ENCODE measurements at regions not wholly inside any gene's neighbourhood (a gene's known extent, or its start where the extent isn't known, plus 50 kb on each side); places are given as distances from the start of the nearest gene placed in this dataset.
"Not testable (repeated sequence)": the region's sequence is repeated elsewhere in the genome, so short reads cannot be mapped to it uniquely, and the experiment has no call there.

DNA sequence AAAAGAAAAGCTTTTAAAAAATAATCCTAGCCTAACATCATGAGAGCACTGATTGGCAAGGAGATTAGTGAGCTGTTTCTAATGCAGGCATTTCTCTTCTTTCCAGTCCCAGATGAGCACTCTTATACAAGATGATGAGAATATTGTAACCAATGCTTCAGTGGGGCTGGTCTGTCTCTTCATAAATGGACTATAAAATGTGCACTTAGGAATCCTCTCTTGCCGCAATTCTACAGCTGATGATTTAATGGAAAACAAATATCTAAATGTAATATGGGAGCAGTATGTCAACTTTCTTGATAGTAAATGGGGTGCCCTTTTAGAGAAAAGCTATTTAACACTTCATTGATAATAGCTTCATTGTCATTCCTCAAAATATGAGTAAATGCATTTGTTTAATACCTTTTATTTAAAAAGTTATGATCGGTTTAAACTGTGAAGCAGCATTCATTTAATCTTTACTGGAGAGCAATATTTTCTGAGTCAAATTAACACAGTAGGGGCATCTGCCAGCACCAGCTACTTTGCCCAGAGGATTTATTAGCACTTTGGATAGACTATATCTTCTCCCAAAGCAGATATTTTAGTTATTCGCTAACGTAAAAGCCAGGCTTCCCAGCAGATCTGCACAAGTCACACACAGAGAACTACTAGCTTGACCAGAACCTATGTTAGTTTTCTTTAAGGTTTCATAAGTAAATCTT lies 985.9 kb downstream of the DIPK2A start:
- no peak for DNase-seq (ENCODE audit: low read depth)
- Histone ChIP-seq H3K4me3 (ENCODE audit: low read length) (no peak overlapping the region), H3K27me3 (replicated peaks; ENCODE audit: control insufficient read depth, insufficient read depth, low read length) (no peaks in the 10 kb centered on the region), H3K9ac (ENCODE audit: low read length) (no peak overlapping the region), H3K4me1 (ENCODE audit: control insufficient read depth, insufficient read depth, low read length) (no peaks in the 10 kb centered on the region), H3K9me3 (ENCODE audit: control insufficient read depth, low read length) (no peaks in the 10 kb centered on the region), H3K36me3 (ENCODE audit: control insufficient read depth, insufficient read depth, low read length, severe bottlenecking) (no peaks in the 10 kb centered on the region)

DNA sequence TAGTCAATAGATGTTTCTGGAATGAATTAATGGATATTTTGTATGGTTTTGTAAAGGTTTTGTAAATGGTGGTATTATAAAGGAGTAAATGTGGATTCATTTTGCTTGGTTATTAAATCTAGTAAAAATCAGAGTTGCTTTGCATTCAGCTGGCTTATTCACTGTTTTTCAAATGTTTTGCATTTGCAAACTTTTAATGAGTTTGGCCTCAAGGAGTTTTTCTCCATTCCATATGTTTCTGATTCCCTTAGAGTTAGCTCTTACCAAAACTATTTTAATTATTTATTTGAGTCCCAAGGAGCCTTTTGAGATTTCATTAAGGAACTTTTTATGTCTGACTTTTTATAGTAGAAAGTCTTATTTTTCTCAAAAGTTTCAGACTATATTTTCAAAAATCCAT lies 992.2 kb downstream of the DIPK2A start:
- H3K9ac ChIP-seq (ENCODE audit: low read length) = no peak overlapping the region
- H3K9me3 ChIP-seq (ENCODE audit: control insufficient read depth, low read length) = no peaks in the 10 kb centered on the region
- H3K4me3 ChIP-seq (ENCODE audit: low read length) = no peak overlapping the region
- H3K36me3 ChIP-seq (ENCODE audit: control insufficient read depth, insufficient read depth, low read length, severe bottlenecking) = no peaks in the 10 kb centered on the region
- H3K4me1 ChIP-seq (ENCODE audit: control insufficient read depth, insufficient read depth, low read length) = no peaks in the 10 kb centered on the region
- DNase-seq (ENCODE audit: low read depth) = peak; percentile 76
- H3K27me3 ChIP-seq (replicated peaks; ENCODE audit: control insufficient read depth, insufficient read depth, low read length) = no peaks in the 10 kb centered on the region

DNA sequence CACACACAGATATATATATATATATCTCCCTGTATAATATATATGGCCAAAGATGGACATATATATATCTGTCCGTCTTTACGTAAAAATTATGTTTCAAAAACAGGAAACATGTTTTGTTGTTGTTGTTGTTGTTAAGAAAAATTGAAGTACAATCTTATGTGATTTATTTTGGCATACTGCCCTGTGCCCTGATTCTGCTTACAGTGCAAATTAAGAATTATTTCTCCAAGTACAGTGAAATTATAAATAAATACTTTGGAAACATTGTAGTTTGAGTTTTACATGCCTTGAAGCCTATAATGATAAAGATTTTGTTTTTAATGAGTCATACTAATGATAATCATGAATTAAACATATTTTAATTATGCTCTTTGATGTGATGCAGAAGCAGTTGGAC lies 994.9 kb downstream of the DIPK2A start:
- H3K9me3 ChIP-seq (ENCODE audit: control insufficient read depth, low read length) = no peaks in the 10 kb centered on the region
- no peaks in the 10 kb centered on the region for H3K4me1 ChIP-seq (ENCODE audit: control insufficient read depth, insufficient read depth, low read length)
- no peak overlapping the region for H3K4me3 ChIP-seq (ENCODE audit: low read length)
- no peak for DNase-seq (ENCODE audit: low read depth)
- no peaks in the 10 kb centered on the region for H3K36me3 ChIP-seq (ENCODE audit: control insufficient read depth, insufficient read depth, low read length, severe bottlenecking)
- H3K27me3 ChIP-seq (replicated peaks; ENCODE audit: control insufficient read depth, insufficient read depth, low read length) = no peaks in the 10 kb centered on the region
- no peak overlapping the region for H3K9ac ChIP-seq (ENCODE audit: low read length)

DNA sequence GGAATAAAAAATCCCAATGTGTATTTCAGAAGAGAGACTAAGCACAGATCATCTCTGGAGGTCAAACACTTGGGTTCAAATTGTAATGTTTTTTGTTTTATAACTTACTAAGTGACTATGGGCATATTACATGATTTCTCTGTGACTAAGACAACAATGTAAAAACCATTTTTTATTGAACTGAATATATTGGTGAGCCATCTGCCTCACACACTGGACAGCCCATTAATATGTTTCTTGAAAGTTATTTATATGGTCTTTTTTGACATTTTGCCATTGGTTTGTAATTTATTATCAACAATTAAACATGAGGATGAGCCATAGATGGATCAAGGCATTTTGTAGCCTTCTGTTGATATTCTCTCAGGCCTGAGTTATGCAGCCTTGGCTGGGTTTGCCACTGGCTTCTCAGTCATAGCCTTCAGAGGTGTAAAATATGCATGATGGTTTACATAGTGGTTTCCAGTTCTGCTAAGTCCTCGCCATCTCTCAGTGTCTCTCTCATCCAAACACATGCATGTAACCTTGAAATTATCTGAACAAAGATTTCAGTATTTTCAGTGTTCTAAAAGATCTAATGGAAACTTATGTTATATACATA lies 997.2 kb downstream of the DIPK2A start:
- H3K4me3 ChIP-seq (ENCODE audit: low read length) = no peak overlapping the region
- no peak for DNase-seq (ENCODE audit: low read depth)
- H3K27me3 ChIP-seq (replicated peaks; ENCODE audit: control insufficient read depth, insufficient read depth, low read length) = no peaks in the 10 kb centered on the region
- H3K4me1 ChIP-seq (ENCODE audit: control insufficient read depth, insufficient read depth, low read length) = no peaks in the 10 kb centered on the region
- no peaks in the 10 kb centered on the region for H3K36me3 ChIP-seq (ENCODE audit: control insufficient read depth, insufficient read depth, low read length, severe bottlenecking)
- no peaks in the 10 kb centered on the region for H3K9me3 ChIP-seq (ENCODE audit: control insufficient read depth, low read length)
- no peak overlapping the region for H3K9ac ChIP-seq (ENCODE audit: low read length)

DNA sequence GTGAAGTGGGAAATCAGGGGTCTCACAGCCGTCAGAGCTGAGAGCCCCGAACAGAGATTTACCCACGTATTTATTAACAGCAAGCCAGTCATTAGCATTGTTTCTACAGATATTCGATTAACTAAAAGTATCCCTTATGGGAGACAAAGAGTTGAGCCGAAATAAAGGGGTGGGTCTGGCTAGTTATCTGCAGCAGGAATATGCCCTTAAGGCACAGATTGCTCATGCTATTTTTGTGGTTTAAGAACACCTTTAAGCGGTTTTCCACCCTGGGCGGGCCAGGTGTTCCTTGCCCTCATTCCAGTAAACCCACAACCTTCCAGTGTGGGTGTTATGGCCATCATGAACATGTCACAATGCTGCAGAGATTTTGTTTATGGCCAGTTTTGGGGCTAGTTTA lies 1012.9 kb downstream of the DIPK2A start:
- DNase-seq (ENCODE audit: low read depth); H3K4me3 ChIP-seq (ENCODE audit: low read length); H3K4me1 ChIP-seq (ENCODE audit: control insufficient read depth, insufficient read depth, low read length); H3K36me3 ChIP-seq (ENCODE audit: control insufficient read depth, insufficient read depth, low read length, severe bottlenecking); H3K9ac ChIP-seq (ENCODE audit: low read length); H3K9me3 ChIP-seq (ENCODE audit: control insufficient read depth, low read length); H3K27me3 ChIP-seq (replicated peaks; ENCODE audit: control insufficient read depth, insufficient read depth, low read length): not testable (repeated sequence)

DNA sequence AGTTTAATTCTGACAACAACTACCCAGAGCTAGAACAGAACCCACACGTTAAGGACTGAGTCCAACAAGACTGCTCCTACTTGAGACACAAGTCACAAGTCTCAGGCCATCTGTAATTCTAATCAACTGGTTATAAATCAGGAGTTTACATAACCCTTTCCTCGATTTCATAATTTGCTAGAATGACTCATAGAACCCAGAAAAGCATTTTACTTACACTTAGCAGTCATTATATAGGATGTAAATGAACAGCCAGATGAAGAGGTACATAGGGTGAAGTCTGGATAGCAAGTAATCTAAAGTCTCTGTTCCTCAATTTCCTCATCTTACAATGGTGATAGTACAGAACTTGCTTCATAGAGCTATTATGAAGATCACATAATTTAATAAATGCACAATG lies 1018.2 kb downstream of the DIPK2A start:
- no peaks in the 10 kb centered on the region for H3K36me3 ChIP-seq (ENCODE audit: control insufficient read depth, insufficient read depth, low read length, severe bottlenecking)
- no peaks in the 10 kb centered on the region for H3K4me1 ChIP-seq (ENCODE audit: control insufficient read depth, insufficient read depth, low read length)
- no peak overlapping the region for H3K9ac ChIP-seq (ENCODE audit: low read length)
- H3K27me3 ChIP-seq (replicated peaks; ENCODE audit: control insufficient read depth, insufficient read depth, low read length) = no peaks in the 10 kb centered on the region
- H3K9me3 ChIP-seq (ENCODE audit: control insufficient read depth, low read length) = no peaks in the 10 kb centered on the region
- DNase-seq (ENCODE audit: low read depth) = peak; percentile 47
- no peak overlapping the region for H3K4me3 ChIP-seq (ENCODE audit: low read length)

DNA sequence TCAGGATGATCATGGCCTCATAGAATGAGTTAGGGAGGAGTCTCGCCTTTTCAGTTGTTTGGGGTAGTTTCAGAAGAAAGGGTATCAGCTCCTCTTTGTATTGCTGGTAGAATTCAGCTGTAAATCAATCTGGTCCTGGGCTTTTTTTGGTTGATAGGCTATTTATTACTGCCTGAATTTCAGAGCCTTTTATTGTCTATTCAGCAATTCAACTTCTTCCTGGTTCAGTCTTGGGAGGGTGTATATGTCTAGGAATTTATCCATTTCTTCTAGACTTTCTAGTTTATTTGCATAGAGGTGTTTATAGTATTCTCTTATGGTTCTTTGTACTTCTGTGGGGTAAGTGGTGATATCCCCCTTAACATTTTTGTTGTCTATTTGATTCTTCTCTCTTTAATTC lies 1024.2 kb downstream of the DIPK2A start:
- no peak overlapping the region for H3K9ac ChIP-seq (ENCODE audit: low read length)
- no peaks in the 10 kb centered on the region for H3K27me3 ChIP-seq (replicated peaks; ENCODE audit: control insufficient read depth, insufficient read depth, low read length)
- DNase-seq (ENCODE audit: low read depth) = no peak
- H3K4me3 ChIP-seq (ENCODE audit: low read length) = no peak overlapping the region
- H3K4me1 ChIP-seq (ENCODE audit: control insufficient read depth, insufficient read depth, low read length) = no peaks in the 10 kb centered on the region
- no peaks in the 10 kb centered on the region for H3K36me3 ChIP-seq (ENCODE audit: control insufficient read depth, insufficient read depth, low read length, severe bottlenecking)
- peaks cover under 1% of the 10 kb centered on the region for H3K9me3 ChIP-seq (ENCODE audit: control insufficient read depth, low read length)

DNA sequence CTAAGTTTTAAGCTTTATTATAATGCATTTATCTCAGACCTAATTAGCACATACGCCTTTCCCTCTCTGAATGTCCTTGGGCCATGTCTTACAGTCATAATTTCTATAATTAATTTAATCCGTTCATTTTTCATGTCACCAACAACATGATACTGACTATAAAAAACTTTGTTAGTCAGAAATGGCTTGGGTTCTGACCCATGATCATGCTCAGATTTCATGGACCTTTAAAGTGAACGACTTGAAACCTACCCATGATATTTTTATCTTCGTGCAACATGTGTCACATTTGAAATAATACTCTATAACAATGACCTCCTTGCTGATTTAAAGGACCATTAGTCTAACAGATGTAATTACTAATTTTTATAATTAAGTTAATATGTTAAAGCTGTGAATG lies 1033.8 kb downstream of the DIPK2A start:
- Histone ChIP-seq H3K4me1 (ENCODE audit: control insufficient read depth, insufficient read depth, low read length) (no peaks in the 10 kb centered on the region), H3K9me3 (ENCODE audit: control insufficient read depth, low read length) (peaks cover 15% of the 10 kb centered on the region), H3K36me3 (ENCODE audit: control insufficient read depth, insufficient read depth, low read length, severe bottlenecking) (no peaks in the 10 kb centered on the region), H3K27me3 (replicated peaks; ENCODE audit: control insufficient read depth, insufficient read depth, low read length) (no peaks in the 10 kb centered on the region), H3K4me3 (ENCODE audit: low read length) (no peak overlapping the region), H3K9ac (ENCODE audit: low read length) (no peak overlapping the region)
- no peak for DNase-seq (ENCODE audit: low read depth)

DNA sequence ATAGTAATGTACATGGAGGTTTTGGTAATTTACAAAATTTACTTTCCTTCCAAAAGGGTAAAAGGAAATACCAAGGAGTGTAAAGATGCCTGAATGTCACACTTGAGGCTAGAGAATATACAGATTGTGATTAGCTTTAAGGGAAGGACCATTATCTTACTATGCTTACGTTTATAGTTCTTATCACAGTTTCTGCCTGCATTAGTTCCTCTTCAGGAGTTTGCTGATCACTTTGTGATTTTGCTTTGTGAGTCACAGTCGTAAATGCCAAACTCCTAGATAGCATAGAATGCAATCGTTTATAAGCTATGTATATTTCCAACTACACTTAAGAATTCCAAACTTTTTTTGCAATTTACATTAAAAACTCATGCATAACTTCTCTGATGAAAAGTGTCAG lies 1034.6 kb downstream of the DIPK2A start:
- Histone ChIP-seq H3K9me3 (ENCODE audit: control insufficient read depth, low read length) (peaks cover 10% of the 10 kb centered on the region), H3K4me3 (ENCODE audit: low read length) (no peak overlapping the region), H3K27me3 (replicated peaks; ENCODE audit: control insufficient read depth, insufficient read depth, low read length) (no peaks in the 10 kb centered on the region), H3K9ac (ENCODE audit: low read length) (no peak overlapping the region), H3K4me1 (ENCODE audit: control insufficient read depth, insufficient read depth, low read length) (no peaks in the 10 kb centered on the region), H3K36me3 (ENCODE audit: control insufficient read depth, insufficient read depth, low read length, severe bottlenecking) (no peaks in the 10 kb centered on the region)
- DNase-seq (ENCODE audit: low read depth) = no peak

DNA sequence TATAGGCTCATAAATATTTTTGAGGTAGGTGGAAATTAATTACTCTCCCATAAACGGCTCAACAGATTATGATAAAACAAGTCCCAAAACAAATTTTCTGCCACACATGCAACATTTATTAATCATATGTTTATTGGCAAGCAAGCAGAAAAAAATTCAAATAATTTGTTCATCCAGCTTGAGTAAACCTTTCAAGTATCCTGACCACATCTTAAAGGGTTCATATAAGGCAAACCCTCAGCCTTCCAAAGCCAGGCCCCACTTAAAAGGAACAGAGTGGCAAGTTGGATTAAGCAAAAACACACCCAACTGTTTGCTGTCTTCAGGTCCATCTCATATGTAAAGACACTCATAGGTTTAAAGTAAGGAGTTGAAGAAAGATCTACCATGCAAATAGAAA lies 1042.3 kb downstream of the DIPK2A start:
- no peak for DNase-seq (ENCODE audit: low read depth)
- no peak overlapping the region for H3K4me3 ChIP-seq (ENCODE audit: low read length)

DNA sequence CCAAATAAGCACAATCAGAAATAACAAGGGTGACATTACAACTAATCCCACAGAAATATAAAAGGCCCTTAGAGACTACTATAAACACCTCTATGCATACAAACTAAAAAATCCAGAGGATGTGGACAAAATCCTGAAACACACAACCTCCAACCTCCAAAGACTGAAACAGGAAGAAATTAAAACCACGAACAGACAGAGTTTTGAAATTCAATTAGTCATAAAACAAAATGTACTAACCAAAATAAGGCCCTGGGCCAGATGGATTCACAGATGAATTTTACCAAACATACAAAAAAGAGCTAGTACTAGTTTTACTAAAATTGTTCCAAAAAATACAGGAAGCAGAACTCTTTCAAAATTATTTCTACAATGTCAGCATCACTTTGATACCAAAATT lies 1043.6 kb downstream of the DIPK2A start:
- Histone ChIP-seq H3K9ac (ENCODE audit: low read length) (no peak overlapping the region), H3K27me3 (replicated peaks; ENCODE audit: control insufficient read depth, insufficient read depth, low read length) (no peaks in the 10 kb centered on the region), H3K4me1 (ENCODE audit: control insufficient read depth, insufficient read depth, low read length) (peaks cover 10% of the 10 kb centered on the region), H3K9me3 (ENCODE audit: control insufficient read depth, low read length) (no peaks in the 10 kb centered on the region), H3K4me3 (ENCODE audit: low read length) (no peak overlapping the region), H3K36me3 (ENCODE audit: control insufficient read depth, insufficient read depth, low read length, severe bottlenecking) (no peaks in the 10 kb centered on the region)
- DNase-seq (ENCODE audit: low read depth) = peak; percentile 63

More for the DNA sequence above, 1042.3 kb downstream of the DIPK2A start:
- peaks cover 10% of the 10 kb centered on the region for H3K4me1 ChIP-seq (ENCODE audit: control insufficient read depth, insufficient read depth, low read length)
- no peaks in the 10 kb centered on the region for H3K9me3 ChIP-seq (ENCODE audit: control insufficient read depth, low read length)
- no peaks in the 10 kb centered on the region for H3K36me3 ChIP-seq (ENCODE audit: control insufficient read depth, insufficient read depth, low read length, severe bottlenecking)
- H3K27me3 ChIP-seq (replicated peaks; ENCODE audit: control insufficient read depth, insufficient read depth, low read length) = no peaks in the 10 kb centered on the region
- no peak overlapping the region for H3K9ac ChIP-seq (ENCODE audit: low read length)

DNA sequence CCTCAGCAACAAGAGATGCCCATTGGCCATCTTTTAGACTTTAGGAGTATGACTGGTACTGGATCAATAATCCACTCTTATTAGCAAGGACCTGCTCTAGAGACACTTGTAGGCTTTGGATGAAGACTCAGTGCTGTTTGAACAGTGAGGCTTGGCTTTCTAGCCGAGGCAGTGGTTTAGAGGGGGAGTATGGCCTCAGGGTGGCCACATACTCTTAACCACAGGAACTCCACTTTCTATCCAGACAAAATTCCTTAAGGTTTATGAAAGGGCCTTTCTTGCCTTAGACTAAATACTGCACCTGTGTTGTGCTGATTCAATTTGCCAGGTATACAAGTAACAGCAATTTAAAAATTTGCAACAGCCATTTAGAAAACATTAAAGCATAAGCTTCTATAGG lies 1046.3 kb downstream of the DIPK2A start:
- Histone ChIP-seq H3K9ac (ENCODE audit: low read length) (no peak overlapping the region), H3K36me3 (ENCODE audit: control insufficient read depth, insufficient read depth, low read length, severe bottlenecking) (no peaks in the 10 kb centered on the region), H3K4me1 (ENCODE audit: control insufficient read depth, insufficient read depth, low read length) (peaks cover 10% of the 10 kb centered on the region), H3K4me3 (ENCODE audit: low read length) (no peak overlapping the region), H3K9me3 (ENCODE audit: control insufficient read depth, low read length) (no peaks in the 10 kb centered on the region), H3K27me3 (replicated peaks; ENCODE audit: control insufficient read depth, insufficient read depth, low read length) (no peaks in the 10 kb centered on the region)
- DNase-seq (ENCODE audit: low read depth) = peak; percentile 54
